IPS-NIHi11 (cell line): ENCODE measurements at regions not wholly inside any gene's neighbourhood (a gene's known extent, or its start where the extent isn't known, plus 50 kb on each side); places are given as distances from the start of the nearest gene placed in this dataset.

Experiments used
- DNase-seq: peaks from one replicate; pipeline ENCODE4 v3.0.0; 2012; ENCODE audit warnings: mixed read lengths, low spot score

DNA sequence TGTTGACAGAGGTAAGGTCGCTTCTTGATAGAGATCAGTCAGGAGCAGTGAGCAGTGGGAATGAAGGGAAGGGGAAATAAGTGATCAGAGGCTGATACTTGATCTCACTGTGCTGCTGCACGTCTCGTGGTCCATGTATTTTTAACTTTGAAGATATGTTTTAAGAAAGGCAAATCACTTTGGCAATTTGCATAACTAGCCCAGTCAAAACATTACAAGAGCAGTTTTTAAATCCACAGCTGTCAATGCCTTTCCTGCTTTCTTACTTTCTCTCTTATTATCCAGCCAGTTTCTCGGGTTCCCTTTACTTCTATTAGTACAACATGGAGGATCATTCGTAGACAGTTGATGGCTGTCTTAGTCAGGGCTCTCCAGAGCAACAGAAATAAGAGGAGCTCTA lies 472.8 kb downstream of the TMA16 start:
- no peak for DNase-seq

DNA sequence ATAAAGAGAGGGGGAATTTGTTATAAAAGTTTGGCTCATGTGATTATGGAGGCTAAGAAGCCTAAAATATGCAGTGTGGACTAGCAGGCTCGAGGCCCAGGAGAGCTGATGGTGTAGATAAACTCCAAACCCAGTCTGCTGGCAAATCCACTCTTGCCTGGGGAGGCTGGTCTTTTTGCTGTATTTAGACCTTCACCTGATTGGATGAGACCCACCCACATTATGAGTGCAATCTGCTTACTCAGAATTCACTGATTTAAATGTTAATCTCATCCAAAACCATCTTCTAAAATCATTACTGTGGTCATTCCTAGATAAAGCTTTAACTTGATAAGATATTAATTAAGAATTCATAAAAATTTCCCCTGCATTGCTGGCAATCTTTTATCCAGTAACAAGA lies 473.2 kb downstream of the TMA16 start:
- no peak for DNase-seq

DNA sequence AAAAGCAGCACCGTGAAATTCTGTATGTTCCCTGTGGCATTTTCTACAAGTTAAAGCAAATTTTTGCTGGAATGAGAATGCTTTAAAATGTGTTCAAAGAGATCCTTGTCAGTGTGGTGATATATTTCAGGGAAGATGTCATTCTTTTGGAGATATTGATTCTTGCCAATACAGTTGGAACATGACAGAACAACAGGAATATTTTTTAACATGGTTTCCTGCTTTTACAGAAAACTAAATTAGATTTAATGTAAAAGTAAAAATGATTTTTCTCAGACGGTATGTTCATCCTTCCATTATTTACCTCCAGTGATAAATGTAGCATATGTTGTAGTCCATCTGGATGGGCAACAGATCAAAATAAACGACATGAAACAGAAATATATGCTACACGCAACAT lies 474.8 kb downstream of the TMA16 start:
- DNase-seq = no peak

DNA sequence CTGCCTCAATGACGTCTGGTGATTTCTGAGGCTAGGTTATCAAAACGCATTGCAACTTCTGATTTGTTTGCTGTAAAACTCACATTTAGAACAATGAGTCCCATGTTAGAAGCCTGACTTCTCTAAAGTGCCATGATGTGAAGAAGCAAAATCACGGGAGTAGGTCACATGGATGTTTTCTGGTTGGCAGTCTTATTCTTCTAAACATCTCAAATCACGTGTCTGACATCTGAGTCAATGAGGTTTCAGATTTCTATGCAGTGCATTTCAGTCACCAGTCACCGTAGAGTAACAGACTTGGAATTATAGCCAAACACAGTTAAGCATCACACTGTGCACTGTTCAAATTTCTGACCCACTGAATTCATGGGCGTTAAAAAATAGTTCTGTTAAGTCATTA lies 482.1 kb downstream of the TMA16 start:
- DNase-seq = no peak

DNA sequence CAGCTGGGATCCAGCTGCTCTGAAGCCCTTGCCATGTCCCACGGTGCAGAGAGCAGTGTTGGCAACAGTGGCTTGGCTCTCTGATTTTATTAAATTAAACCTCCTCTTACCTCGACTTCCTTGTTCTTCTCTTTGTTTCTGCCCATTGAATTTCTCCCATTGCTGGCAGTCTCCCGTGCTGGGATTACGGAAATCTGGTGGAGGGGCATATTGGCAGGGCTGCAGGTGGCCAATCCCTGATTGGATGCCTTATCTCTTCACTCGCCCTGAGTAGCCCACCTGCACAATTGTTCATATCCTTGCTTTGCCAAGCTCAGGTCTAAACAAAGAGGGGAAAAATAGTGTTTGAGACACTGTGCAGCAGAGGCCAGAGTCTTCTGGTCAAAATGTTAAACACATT lies 493.9 kb downstream of the TMA16 start:
- no peak for DNase-seq

DNA sequence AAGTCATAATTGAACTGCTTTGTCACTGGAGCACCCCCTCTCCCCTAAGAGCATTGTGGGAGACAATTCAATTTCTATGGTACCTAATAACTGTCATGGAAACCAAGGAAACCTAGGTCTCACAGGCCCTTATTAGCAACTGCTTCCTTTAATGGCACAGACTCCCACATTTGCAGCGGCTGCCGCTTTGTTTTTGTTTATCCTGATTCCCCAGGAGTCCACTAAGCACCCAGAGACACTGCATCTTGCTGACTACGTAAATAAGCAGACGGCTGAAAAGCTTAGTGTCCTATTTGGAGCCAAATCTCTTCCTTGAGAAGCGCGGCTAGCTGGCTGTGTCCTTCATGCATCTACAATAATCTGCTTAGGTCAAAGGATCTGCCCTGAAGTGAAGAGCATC lies 494.4 kb downstream of the TMA16 start:
- no peak for DNase-seq

DNA sequence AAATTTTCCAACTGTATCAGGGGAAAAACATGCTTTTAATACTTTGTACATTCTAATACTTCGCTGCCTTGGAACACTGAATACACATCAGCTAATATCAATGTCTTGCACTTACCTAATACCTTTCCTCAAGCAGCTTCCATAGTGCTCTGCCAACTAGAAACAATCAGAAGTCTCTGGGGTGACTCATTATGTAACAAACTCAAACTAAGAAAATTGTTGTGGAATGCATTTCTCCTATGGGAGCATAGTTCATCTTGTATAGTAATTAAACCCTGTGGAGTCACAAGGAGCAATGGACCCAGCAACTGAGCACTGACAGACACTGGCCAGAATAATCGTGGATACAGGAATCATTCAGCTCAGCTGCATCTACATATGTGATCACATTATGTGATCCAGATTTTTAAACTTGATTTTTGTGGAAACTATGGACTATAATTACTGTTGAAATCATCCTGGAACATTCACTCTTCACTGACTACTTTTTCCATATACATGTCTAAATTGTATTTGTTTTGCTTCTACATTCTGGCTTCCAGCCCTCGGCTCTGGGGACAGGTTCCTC lies 496.9 kb downstream of the TMA16 start:
- no peak for DNase-seq

DNA sequence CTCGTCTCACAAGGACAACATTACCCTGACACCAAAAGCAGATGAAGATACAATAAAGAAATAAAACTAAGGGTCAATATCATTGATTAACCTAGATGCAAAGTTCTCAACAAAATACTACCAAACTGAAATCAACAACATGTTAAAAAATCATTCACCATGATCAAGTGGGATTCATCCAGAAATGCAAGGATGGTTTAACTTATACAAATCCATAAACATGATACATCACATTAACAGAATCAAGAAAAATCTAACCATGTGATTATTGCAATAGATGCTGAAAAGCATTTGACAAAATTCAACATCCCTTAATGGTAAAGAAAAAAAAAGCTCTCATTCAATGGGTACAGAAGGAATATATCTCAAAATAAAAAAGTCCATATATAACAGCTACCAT lies 514.9 kb downstream of the TMA16 start:
- no peak for DNase-seq

DNA sequence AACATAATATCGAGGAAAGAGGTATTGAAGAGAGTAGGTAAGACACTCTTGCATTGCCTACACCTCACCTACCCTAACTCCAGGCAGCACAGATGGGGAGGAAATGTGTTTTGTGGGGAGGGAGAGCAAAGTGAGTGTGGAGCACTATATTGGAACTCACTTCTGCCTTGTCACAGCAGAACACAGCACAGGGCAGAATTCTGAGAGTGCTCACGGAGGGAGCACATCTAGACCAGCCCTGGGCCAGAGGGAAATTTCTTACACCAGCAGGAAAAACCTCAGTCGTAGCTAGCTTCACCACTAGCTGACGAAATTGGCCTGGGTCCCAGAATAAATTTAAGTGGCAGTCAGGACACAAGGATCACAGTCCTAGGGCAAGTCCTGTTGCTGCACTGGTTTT lies 517.3 kb downstream of the TMA16 start:
- no peak for DNase-seq

DNA sequence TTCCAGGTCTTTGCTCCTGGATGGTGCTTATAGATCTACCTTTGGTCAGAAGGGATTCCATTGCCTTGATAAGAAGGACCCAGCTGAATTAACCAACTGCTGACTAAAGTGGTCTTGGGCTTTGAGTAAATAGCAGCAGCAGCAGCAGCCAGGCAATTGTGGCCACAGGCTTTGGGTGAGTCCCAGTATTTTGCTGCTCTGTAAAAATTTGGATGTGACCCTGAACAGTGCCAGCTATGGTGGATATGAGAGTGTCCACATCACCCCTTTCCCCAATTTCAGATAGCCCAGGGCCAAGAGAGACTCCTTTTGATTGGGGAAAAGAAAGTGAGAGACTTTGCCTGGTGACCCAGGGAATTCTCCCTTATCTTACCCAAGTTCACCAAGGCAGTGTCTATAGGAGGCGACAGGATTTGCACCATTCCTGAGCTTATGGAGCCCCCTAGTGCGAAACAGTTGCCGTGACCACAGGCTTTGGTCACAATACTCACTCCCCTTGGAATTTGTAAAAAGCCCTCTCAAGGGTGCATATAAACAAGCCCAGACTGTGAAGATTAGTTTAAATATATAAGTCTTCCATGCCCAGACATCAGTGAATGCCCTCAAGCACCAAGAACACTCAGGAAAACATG lies 518.0 kb downstream of the TMA16 start:
- peak; percentile 49 for DNase-seq

DNA sequence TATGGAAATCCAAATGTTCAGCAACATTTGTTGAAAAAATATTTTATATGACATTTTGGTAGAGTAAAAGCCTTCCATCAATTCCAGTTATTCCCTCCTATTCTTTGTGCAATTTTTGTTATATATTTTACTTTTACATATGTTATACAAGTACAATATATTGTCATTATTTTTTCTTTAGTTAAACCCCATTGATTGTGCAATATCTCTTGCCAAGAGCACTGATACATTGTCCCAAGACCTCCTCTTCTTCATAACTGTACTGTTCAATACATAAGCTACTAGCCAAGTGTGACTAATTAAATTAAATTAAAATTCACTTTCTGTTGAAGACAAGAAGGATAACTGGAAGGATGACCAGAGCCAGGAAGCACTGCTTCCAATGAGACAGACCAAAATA lies 527.5 kb downstream of the TMA16 start:
- DNase-seq = no peak

DNA sequence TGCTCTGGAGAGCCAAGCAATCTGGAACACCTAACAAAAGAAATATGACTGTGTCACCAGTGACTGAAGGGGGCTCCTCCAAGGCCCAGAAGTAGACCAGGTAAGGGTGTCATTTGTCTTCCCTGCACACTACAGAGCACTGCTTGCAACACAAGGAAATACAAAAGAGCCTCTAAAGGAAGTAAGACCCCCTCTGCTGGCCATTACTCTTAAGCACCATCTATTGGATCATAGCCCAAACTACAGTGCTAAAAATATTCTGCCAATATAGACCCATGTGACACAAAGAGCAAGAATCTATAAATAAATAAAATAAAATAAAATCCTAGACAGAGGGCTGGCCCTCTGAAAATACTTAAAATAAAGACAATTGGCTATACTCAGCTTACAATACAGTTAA lies 528.7 kb downstream of the TMA16 start:
- DNase-seq = no peak

DNA sequence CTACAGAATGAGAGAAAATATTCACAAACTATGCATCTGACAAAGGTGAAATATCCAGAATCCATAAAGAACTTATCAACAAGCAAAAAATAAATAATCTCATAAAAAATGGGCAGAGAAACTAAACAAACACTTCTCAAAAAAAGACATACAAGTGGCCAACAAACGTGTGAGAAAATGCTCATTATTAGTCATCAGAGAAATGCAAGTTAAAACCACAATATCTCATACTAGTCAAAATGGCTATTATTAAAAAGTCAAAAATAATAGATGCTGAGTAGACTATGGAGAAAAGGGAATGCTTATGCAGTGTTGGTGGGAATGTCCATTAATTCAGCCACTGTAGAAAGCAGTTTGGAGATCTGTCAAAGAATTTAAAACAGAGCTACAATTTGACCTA lies 533.3 kb downstream of the TMA16 start:
- DNase-seq = no peak

DNA sequence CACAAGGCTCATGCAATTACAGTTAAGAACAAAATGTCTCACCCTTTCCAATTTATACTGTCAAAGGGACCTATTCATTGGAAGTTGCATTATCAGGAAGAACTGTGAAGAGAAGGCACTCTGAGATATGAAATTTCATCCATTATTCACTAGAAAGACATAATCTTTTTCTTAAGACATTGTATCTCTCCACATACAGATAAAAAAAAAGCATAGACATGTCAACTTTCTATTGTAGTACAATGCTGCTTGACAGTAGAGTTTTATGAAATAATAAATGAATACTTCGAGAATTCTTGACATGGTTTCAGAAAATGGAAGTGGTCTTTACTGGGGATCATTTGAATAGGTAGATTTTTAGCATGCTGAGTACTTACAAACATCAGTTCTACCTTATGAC lies 545.0 kb downstream of the TMA16 start:
- DNase-seq = no peak

DNA sequence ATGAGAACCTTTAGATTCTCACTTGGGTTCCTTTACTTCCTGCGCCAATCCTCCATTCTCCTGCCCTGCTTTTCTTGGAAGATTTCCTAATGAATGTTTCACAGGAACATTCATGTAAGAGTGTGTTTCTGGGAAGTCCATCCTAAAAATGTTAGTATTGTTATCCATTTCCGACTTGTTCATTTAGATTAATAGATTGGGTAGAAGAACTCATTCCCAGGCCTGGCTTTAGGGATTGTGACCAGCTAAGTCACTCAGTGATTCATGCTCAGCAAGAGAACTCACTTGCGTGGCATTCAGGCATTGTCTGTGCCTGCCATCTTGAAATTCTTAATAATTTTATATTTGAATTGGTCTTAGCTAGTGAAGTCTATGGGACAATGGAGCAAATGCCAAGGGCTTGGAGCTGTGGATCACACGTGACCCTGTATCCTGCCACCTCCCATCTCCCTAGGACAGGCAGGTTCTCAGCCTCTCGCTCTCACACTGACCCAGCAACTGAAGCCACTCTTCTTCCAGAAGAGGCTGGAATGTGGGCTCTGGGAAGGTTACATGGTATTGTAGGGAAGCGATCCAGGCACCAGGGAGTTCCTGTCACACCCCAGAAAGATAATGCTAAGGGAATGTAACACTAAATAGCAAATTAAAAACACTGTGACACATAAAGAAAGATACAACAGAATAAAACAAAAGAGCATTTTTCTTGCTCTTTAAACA lies 562.1 kb downstream of the TMA16 start:
- no peak for DNase-seq

DNA sequence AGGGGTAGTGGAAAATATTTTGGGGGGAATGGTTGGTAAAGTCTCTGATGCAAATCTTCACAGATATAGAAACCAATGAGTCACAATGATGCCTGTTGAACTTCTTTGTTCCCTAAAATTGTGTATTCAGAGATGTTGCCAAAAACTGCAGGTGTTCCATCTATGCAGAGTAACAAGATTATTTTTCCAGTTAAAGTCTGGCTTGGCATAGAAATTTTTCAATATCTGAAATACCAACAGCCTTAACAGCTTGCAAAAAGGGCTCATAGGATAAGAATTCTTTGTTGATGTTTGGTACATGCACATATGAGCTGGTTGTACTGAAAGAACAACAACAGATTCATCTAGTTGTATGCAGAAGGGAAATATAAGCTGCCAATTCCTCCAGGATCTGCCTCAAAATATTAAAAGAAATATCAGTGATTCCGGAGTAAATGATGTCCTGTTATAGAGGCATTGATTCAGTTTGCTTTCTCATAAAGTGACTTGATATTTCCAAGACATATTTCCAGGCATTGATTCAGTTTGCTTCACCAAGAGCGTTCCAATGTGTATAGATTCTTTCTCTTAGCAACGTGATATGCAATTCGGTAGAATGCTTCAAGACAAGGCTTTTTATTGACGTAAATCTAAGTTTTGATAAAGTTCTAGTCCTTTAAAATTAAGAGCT lies 564.4 kb downstream of the TMA16 start:
- DNase-seq = no peak

DNA sequence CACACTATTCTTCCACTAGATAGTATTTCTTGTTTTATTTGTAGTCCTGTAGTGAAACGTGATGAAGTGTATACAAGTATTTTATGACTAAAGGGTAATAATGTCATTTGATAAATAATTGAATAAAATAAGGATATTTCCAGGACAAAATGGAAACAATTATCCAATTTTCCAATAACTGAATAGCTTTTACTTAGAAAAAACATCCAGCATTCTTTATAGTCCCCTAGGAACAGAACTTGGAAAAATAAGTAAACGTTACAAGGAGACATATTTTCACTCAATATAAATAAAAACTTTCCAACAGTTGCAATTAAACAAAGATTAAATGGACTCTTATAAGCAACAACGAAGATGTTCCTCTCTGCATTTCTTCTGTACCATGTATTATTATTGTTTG lies 566.0 kb downstream of the TMA16 start:
- DNase-seq = no peak

DNA sequence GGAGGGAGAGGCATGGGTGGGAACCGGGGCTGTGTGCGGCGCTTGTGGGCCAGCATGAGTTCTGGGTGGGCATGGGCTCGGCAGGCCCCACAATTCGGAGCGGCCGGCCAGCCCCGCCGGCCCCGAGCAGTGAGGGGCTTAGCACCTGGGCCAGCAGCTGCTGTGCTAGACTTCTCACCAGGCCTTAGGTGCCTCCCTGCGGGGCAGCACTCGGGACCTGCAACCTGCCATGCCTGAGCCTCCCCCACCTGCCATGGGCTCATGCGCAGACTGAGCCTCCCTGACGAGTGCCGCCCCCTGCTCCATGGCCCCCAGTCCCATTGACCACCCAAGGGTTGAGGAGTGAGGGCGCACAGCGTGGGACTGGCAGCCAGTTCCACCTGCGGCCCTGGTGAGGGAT lies 573.9 kb downstream of the TMA16 start:
- no peak for DNase-seq

DNA sequence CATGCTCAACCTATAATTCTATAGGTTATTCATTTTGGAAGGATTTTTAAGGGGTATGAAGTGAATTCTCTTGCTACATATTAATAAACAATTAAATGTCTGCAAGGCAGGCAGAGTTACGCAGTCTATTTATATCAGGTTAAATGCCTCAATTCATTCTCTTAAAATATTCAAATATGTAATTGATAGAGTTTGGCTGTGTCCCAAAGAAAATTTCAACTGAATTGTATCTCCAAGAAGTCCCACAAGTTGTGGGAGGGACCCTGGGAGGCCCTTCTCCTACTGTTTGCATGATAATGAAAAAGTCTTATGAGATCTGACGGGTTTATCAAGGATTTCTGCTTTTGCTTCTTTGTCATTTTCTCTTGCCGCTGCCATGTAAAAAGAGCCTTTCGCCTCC lies 576.1 kb downstream of the TMA16 start:
- no peak for DNase-seq

DNA sequence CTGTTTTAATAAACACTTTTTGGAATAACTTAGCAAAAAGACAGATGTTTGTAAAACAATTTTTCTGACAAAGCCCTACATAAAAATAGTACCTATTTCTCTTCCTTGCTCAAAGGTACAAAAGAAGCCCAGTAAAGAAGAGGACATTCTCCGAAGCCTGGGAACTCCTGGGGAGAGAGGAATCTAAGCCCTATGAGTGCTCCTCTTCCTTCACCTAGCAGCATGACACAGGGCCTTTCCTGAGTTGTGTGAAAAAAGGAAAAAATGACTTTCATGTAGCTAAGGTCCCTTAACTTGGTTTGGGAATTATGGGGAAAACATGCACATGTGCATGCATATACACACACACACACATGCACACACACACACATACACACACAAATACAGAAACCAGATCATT lies 586.9 kb downstream of the TMA16 start:
- DNase-seq = peak; percentile 7

DNA sequence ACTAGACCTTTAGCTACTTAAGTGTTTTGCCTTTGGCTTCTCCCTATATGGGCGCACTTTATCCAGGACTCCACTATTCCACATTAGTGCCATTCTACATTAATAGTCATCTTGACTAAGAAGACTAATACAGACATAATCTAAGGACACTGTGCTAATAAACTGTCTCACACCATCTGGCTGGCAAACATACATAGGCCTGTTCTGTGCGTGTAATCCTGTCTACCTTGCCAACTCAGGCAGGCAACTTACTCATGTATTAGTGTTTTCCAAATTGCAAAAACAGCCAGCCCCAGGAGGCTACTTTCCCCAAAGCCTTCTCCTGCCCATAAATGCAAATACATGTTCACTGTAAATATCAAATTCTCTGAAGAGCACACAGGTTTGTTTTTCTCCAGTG lies 587.3 kb downstream of the TMA16 start:
- no peak for DNase-seq

DNA sequence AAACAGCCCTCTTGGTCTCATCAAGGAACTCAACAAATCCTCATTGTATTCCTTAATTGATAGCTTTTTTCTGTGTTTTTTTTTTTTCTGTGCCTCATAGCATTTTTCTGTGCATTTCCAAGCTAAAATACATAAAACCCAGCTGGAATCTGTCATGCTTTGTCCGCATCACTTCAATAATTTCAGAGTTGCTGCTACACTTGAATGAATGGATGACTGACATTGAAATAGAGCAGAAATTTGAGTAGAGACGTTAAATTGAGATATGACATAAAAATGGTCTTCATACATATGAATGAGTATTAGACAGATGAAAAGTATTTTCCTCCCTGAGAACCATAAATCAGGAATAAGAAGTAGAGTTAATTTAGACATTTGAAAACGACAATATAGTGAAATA lies 593.2 kb downstream of the TMA16 start:
- DNase-seq = no peak
